Keratinocyte (primary cell): ENCODE measurements at regions not wholly inside any gene's neighbourhood (a gene's known extent, or its start where the extent isn't known, plus 50 kb on each side); places are given as distances from the start of the nearest gene placed in this dataset.

Experiments
- CTCF ChIP-seq, 3 experiments: IDR thresholded peaks in 1 of 3; conservative IDR thresholded peaks in 1 of 3; optimal IDR thresholded peaks in 1 of 3; 2 replicates in 2 of 3; 3 replicates in 1 of 3; pipeline versions ENCODE3 to v1.5.1; 2011; ENCODE audit warnings: low read length in 3 of 3, mild to moderate bottlenecking in 3 of 3, moderate library complexity in 2 of 3, control low read depth in 1 of 3, inconsistent platforms in 1 of 3; ENCODE audit not compliant: insufficient read depth in 2 of 3; ENCODE audit errors: extremely low read depth in 1 of 3
- EZH2 ChIP-seq: IDR thresholded peaks from one replicate; pipeline ENCODE4 v1.6.1; 2012; ENCODE audit warnings: inconsistent platforms, mild to moderate bottlenecking, low read length, moderate library complexity

GRCh38 chr6:22848121-22848520, 278.8 kb downstream of the HDGFL1 start:
- TF ChIP-seq CTCF (optimal IDR thresholded peaks at IDR 0.05 in 1 of 3, IDR thresholded peaks at IDR 0.05 in 1 of 3, conservative IDR thresholded peaks at IDR 0.05 in 1 of 3; ENCODE audit: extremely low read depth in 1 of 3, insufficient read depth in 2 of 3, low read length in 3 of 3) (no peak), EZH2 (no peak)
